ENCODE measurements at regions not wholly inside any gene's neighbourhood (a gene's known extent, or its start where the extent isn't known, plus 50 kb on each side); places are given as distances from the start of the nearest gene placed in this dataset.

DNA sequence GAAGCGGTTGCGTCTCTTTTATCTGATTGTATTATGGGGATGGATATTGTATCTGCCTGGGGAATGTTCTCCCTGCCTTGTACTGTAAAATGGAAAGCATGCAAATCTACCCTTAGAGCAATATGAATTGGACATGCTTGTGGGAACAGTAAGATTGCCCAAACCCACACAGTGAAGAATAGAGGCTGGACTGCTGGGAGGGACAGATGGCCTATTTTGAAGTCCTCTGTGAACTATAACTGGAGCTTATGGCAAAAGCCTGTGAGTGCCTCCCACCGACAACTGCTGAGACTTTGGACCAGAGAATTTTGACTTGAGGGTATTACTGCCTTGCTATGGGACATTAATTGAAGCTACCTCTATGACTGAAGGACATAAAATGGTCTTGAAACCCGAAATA lies 168.9 kb downstream of the ERCC6L2 start:
- no peak for DNase-seq (ENCODE audit: low read depth in 4 of 4, low spot score in 1 of 4)

DNA sequence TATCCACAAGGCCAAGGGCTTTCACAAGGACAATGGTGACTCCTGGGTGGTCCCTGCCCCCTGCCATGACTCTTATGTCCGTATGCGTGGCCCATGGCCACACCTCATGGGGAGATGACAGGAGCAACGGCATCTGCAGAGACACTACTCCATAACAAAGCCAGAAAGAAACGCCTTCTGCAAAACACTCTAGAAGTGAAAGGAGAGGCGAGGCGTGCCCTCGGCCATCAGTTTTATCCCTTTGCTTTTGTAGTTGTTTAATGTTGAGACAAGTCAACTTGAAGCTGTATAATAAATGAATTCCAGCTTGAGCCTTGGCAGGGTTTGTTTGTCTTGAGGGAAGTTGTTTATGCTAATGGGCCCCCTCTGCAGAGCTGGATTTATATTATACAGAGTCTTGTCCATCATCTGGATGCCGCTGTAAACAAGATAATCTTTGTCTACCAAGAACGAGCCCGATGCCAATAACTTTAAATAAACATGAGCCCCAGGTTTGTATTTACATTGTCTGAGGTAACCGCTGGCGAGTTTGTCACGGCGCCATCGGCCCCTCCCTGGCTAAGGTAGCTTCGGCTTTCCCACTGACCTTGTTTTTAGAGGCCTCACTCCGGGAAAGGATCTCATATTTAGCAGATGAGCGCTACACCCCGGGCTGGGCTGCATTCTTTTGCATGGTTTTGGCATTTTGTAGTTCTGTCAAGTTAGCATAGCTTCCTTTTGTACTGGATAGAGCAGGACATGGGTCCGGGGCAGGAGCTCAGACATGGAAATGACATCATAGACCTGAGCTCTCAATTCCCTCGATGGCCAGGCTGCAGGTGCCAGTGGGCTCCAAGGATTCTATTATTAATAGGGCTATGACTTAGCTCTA lies 165.3 kb downstream of the ERCC6L2 start:
- DNase-seq (ENCODE audit: low read depth in 4 of 4, low spot score in 1 of 4): no peak

DNA sequence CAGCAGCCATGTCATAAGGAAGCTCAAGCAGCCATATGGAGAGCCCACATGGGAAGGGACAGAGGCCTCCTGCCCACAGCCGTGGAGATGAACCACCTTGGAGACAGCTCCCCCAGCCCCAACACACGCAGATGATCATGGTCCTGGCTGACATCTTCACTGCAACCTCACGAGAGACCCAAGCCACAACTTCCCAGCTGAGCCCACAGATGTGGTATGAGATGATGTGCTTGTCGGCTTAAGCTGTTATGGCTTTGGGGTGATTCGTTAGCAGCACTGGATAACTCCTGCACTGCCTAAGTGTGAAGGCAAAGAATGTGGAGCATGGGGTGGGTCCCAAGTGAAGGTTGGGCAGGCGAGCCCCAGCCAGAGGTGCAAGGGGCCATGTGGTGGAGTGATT lies 163.4 kb downstream of the ERCC6L2 start:
- DNase-seq (ENCODE audit: low read depth in 4 of 4, low spot score in 1 of 4): no peak

DNA sequence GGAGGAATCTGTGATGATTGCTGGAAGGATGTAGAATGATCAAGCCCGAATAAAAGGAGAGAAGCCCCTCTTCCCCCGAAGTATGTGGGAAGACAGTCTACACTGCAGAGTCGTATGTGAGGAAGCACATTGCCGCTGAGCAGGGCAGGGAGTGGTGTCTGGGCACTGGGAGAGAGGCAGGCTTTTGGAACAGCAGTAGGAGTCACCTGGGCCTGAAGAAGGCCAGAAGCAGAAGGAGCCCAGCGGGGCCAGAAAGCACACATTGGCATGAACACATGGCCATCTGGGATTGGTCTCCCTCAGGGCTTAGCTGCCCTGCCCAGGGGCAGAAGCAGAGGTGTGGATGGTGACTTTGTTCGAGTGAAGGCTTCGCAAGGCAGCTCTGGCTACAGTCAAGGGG lies 162.8 kb downstream of the ERCC6L2 start:
- no peak for DNase-seq (ENCODE audit: low read depth in 4 of 4, low spot score in 1 of 4)

DNA sequence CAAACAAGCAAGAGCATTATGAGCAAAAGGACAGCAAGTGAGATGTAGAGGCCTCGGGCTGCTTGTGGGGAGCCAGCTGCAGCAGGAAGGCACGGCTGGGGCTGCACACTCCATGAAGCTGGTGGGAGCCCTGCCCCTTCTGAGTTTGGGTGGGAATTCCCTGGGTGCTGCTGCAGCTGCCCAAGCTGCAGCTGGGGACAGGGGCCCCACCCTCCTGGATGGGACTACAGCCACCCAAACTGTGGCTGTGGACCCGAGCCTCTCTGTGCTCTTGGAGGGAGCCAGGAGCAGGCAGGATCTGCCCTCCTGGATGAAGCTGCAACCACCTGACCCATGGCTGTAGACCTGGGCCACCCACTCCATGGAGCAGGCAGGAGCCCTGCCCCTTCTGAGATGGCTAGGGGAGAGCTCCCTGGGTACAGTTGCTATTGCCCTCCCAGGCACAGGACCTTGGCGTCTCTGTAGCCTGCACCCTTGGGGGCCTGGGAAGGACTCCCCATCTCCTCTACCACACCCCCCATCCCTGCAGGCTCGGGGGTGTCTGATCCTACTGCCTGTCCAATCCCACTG lies 159.1 kb downstream of the ERCC6L2 start:
- DNase-seq (ENCODE audit: low read depth in 4 of 4, low spot score in 1 of 4): no peak

DNA sequence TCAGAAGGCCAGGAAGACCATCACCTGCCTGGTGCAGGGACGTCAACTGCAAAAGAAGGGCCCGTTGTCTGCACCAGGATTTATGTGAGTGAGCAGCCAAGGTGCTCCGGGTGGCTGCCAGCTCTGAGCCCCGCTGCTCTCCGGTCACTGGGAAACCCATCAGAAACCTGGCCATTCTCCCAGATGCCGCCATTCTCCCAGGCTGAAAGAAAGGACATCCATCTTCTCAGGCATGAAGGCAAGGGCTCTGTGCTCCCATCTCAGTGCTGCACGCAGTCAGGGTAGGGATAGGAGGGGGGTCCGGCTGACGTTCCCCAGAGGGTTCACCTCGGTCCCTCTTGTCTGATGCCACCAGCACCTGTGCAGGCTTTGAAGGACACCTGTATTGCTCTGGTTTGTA lies 158.4 kb downstream of the ERCC6L2 start:
- DNase-seq (ENCODE audit: low read depth in 4 of 4, low spot score in 1 of 4): no peak

DNA sequence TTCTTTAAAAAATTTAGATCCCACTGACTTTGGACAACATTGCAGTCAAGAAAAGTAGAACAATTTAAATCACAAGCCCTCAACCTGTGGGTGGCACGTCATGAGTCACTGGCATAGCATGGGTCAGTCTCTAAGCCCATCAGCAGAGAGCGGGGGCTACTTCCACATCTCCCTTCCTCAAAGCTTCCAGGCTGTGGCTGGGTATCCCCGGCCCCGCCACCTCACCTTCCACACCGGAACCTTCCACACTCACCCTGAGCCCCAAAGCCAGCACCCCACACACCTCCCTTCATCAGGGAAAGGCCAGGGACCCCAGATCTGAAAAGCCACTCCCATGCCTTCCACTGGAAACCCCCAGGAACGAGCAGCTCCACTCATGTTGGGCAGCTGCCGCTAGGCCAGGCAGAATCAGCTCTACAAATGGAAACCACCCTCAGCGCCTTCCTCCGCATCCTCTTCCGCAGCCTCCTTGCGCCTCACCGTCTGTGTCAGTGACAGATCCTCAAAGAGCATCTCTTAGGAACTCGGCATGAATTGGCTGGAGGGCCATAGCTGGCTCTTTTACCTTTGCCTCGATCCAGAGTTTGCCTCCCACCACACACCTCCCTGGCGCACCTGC lies 156.5 kb downstream of the ERCC6L2 start:
- DNase-seq (ENCODE audit: low read depth in 4 of 4, low spot score in 1 of 4): no peak

DNA sequence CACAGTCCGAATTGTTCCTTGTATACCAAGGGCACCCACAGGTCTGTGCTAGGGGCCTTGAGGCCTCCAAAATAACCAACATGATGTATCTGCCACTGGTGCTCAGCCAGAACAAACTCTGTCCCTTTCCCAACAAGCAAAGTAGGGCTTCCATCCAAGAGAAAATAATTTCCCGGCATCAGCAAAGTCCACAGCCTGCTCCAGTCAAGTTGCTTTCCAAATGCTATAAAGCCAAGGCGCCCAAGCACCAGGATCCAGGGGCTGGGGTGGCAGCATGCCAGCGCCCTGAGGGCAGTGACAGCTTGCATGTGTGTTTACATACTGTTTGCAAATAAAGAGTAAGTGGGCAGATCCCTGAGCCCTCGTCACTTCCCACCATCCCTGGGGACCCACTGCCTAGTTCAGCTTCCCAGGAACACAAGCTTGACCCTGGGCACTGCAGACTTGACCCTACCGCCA lies 155.9 kb downstream of the ERCC6L2 start:
- no peak for DNase-seq (ENCODE audit: low read depth in 4 of 4, low spot score in 1 of 4)

DNA sequence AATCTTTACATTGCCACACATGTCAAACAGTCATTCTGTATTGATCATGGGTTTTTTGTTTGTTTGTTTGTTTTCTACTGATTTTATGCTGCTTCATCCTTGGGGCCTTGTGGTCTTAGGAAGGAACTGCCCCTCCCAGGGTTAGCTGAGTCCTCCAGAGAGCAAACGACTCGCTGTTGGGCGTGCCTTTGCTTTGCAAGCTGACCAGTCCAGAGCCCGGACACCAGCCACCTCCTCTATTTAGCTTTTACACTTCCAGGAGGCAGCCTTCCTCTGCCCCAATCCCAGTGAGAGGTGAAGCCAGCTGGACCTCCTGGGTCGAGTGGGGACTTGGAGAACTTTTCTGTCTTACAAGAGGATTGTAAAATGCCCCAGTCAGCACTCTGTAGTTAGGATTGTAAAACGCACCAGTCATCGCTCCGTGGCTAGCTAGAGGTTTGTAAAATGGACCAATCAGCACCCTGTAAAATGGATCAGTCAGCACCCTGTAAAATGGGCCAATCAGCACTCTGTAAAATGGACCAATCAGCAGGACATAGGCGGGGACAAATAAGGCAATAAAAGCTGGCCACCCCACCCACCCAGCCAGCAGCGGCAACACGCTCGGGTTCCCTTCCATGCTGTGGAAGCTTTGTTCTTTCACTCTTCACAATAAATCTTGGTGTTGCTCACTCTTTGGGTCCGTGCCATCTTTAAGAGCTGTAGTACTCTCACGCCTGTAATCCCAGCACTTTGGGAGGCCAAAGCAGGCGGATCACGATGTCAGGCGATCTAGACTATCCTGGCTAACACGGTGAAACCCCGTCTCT lies 154.4 kb downstream of the ERCC6L2 start:
- no peak for DNase-seq (ENCODE audit: low read depth in 4 of 4, low spot score in 1 of 4)

DNA sequence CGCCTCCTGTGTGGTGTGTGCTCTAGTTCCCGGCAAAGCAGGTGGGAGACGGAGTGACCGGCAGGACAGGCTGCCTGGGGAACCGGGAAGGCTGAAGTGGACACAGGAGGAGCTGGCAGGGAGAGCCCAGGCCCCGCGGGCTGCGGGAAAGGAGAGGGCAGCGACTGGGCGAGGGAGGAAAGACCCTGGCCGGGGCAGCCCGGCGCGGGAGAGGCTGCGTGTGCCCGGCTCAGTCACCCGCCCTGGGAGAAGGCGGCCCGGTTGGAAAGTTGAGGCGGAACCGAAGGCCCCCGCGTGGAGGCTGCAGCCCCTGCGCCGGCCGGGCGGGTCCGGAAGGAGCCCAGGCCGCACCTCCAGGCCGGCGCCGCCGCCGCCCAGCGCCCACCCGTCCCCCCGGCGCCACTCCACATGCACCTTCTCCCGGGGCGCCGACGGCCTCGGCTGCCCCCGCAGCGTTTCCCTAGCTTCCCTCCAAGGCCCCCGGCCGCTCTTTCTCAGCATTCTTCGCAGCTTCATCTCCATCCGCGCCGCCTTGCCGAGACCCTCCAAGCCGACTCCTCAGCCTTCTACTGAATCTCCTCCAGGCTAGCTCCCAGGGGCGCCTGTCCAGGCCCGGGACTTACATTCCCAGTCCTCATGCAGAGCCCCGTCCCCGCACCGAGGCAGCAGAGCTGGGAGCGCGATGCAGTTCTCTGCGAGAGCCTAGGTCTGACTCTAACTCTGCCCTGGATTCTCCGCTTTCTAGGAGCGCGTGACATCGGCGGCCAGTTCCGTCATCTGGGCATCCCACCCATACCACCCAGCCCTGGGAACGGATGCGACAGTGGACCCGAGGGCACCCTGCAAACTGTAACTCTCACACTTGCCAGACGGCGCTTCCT lies 152.0 kb downstream of the ERCC6L2 start:
- DNase-seq (ENCODE audit: low read depth in 4 of 4, low spot score in 1 of 4): no peak

DNA sequence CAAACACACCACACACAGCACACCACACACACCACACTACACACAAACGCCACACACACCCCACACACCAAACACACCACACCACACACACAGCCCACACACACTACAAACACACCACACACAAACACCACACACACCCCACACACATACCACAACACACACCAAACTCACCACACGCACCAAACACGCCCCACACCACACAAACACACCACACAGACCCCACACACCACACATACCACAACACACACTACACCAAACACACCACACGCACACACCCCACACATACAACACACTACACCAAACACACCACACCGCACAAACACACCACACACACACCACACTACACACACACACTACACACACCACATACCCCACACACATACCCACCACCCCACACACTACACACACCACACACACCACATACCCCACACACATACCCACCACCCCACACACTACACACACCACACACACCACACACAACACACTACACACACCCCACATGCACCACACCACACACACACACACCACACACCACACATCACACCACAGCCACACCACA lies 151.2 kb downstream of the ERCC6L2 start:
- no peak for DNase-seq (ENCODE audit: low read depth in 4 of 4, low spot score in 1 of 4)

DNA sequence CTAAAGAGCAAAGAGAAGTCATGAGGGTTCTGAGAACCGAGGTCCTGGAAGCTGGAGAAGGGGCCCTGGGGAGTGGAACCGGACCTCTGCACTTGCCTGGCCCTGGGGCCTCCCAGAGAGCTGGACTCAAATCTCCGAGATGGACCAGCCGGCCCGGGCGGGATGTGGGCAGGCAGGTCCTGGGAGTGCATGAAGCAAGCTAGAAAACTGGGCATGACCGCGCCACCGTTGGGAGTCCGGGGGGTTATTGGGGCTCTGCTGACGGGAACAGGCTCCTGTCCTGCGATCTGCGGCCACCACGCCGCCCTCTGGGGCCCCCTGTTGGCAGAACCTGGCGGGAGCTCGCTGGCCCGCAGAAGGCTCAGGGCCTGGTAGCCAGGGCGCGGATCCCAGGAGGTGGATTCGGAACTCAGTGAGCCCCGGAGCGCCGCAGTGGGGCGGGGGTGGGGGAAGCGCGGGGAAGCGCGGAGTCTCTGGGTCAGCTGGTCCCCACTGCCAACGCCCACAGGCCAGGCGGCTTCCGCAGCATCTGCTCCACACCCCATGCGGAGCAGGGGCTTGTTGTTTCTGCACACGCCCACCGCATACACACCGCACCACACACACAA lies 150.6 kb downstream of the ERCC6L2 start:
- DNase-seq (ENCODE audit: low read depth in 4 of 4, low spot score in 1 of 4): no peak

DNA sequence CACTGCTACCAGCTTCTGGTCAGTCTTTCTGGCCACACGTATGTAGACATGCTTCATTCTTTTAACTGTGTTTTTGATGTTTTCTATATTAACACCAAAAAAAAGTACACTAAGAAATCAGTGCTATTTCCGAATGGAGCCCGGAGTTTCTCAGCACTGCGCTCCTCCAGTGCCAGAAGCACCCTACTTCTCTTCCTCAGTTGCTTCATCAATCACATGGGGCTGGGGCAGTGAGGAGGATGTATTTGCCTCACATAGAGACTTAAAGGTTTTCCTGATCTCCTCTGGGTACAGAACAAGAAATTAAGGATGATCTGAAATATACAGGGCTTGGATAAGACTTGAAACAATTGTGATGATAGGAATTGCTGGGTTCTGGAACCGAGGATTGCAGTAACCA lies 148.0 kb downstream of the ERCC6L2 start:
- DNase-seq (ENCODE audit: low read depth in 4 of 4, low spot score in 1 of 4): no peak

DNA sequence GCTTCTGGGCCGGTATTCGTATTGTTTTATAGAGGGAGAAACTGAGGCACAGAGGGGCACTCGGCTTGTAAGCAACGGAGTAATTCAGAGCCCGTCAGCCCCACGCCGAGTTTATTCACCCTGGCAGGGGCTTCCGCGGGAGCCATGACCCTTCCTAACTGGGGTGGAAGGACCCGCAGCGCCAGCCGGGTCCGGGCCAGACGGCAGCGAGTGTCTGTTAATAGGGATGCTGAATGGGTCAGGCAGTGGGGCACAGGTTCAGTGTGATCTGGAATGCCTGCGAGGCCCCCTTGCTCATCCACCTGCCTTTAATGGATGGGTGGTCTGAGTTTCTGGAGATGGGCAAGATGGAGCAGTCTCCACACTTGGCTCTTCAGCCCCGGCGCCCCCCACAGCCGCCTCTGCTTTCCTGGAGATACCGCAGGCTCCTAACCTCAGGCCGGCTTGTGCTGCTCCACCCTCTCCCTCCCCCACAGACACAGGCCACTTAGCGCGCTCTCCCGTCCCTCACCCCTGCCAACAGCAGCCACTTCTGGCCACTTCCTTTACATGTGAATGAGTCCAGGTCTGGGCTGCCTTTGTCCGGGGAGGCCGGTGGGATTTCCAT lies 147.1 kb downstream of the ERCC6L2 start:
- DNase-seq (ENCODE audit: low read depth in 4 of 4, low spot score in 1 of 4): no peak

DNA sequence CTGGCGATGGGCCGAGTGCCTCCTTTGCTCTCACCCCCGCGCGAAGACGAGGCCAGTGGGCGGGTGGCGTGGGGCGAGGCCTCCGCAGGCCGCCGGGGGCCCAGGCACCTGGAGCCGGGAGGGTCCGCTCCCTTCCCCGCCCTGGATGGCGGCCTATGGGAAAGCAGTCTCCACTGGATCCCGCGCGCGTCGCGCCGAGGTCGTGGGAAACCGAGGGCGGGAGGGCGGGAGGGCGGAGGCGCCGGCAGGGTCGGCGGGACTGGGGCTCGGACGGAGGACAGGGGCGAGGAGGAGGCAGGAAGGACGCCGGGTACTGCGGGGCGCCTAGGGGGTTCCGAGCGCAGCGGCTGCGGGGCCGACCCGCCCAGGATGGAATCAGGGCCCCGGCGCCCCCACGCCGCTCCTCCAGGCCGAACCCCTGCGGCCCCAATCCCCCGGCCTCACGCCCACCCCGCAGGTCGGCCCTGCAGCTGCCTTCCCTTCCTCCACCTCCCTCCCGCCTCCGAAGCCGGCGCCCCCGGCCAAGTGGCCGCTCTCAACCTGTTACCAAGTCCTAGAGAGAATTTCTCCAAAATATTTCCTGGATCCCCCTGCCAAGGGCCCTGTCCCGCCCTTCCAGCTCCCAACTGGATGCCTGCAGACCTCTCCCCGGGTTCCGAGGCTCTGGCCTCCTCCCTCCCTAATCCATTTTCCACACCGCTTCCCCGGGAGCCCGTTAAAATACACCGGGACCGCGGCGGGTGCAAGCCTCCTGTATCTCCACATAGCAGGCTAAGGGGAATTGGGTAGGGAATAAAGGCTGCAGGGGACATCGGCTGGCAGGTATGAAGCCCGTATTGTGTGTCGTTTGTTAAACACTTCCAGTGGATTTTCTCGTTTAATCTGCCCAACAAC lies 146.3 kb downstream of the ERCC6L2 start:
- DNase-seq (ENCODE audit: low read depth in 4 of 4, low spot score in 1 of 4): no peak

DNA sequence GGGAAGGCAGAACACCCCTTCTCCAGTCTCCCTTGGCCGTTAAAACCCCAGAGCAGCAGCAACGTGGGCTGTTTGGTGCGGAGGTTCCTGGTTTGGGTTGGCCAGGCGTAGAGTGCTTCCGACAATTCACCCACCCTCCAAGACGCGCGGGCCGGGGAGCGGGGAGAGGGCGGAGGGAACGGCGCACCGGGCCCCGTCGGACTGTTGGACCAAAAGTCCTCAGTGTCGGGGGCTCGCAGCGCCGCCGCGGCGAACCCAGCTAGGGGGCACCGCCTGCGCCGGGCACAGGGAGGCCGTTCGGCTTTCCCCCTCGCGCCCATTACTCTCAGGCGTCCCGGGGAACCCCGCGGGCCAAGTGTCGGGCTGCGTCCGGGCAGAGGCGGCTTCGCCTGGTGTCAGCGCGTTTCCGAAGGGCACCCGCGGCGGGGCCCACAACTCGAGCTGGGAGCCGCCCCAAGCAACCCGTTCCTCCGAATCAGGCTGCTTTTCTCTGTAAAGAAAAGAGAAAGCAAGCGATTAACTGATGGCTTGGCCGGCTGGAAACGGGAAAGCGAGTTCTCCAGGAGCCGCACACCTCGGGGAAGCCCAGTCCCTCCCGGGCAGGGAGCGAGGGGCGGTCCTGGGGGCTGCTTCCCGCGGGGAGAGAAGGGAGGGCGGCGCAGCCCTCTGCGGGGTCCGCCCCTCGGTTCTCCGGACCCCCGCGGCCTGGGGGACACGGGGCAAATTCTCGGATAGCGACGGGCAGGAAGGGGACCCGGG lies 145.5 kb downstream of the ERCC6L2 start:
- DNase-seq (ENCODE audit: low read depth in 4 of 4, low spot score in 1 of 4): no peak

DNA sequence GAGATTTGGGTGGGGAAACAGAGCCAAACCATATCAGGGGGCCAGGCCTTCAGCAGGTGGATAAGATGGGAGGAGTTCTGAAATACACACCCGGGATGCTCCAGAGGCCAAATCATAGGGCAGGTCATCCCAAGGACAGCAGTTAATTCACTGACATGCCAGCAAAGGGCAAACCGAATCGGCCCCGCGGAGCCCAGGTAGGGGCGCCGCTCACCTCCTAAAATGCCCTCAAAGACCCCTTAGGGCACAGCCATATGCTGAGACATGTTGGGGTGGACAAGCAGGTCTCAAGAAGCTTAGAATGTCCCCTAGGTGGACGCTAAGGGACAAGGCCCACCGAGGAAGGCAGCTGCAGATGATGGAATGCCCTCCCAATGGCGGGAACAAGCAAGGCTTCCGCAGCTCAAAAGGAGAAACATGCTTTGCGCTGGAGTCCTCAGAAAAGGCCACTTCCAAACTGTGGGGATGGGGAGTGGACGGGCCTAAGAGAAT lies 144.9 kb downstream of the ERCC6L2 start:
- DNase-seq (ENCODE audit: low read depth in 4 of 4, low spot score in 1 of 4): no peak

All from stimulated activated CD4-positive, alpha-beta T cell treated with anti-CD3 and anti-CD28 coated beads, Interleukin-1b, Interleukin-23, amount 100 ng/mL, for 24 hours (primary cell).